ENCODE measurements at regions not wholly inside any gene's neighbourhood (a gene's known extent, or its start where the extent isn't known, plus 50 kb on each side); places are given as distances from the start of the nearest gene placed in this dataset.

DNA sequence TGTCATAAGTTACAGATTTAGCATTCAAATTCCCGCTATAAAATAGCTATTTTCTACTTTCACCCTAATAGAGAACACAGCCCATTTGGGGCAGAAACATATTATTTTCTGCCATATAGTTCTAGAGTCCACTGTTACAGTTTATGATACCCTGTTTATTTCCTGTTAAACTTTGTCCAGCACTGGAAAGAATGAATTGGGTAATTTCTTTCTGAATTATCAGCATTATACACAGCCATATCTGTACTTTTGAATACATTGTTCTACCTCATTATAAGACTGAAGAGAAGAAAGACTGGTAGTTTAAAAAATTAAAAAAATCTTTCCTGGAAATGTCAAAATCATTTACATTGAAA, 332.1 kb downstream of the DIRAS2 start (continued):
- TF ChIP-seq FOXJ3 (CRISPR knock-in tag; IDR thresholded peaks at IDR 0.05) (no peak), EP300 (IDR thresholded peaks at IDR 0.05; ENCODE audit: borderline replicate concordance in 1 of 2, low read depth in 1 of 2, low read length in 1 of 2) (no peak)

DNA sequence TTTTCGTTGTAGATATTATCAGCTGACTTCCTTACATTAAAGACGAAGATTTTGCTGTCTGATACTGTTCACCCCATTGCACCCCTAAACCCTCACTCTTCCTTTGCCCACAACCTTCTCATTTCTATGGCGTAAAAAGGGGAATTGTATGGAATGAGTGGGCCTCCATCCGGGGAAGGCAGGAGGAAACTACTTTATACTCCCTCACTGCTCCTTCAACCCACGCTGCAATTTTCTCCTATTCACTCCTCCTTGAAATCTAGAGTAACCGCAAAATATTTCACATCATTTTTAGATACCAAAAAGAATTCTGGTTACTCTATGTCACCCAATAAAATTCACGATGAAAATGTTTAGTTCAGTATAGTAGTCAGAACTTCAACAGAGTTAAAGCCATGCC, 330.8 kb downstream of the DIRAS2 start:
- CTCF ChIA-PET: interaction anchor here (0.6 to 0.9 kb wide), 3 partner anchors 65 to 331 kb away, joined by 3 to 4 read pairs (median 3); partner anchors contain the start of gene DIRAS2
- Histone ChIP-seq H3K4me2 (no peak overlapping the region), H3K9me3 (no peaks in the 10 kb centered on the region)

More for the DNA sequence above, 330.8 kb downstream of the DIRAS2 start:
- Histone ChIP-seq H3K4me3 (ENCODE audit: low read depth in 2 of 2, low read length in 1 of 2) (no peak overlapping the region), H3K9ac (no peak overlapping the region), H3F3A (replicated peaks; ENCODE audit: insufficient read depth) (no peaks in the 10 kb centered on the region), H3K9me2 (no peaks in the 10 kb centered on the region), H3K36me3 (replicated peaks in 1 of 2; ENCODE audit: control insufficient read depth in 1 of 2, insufficient read depth in 2 of 2, low read length in 1 of 2) (no peaks in the 10 kb centered on the region), H4K20me1 (ENCODE audit: insufficient read depth) (no peaks in the 10 kb centered on the region), H3K27ac (ENCODE audit: low read depth in 2 of 2, low read length in 1 of 2) (no peak overlapping the region), H3K4me1 (ENCODE audit: control insufficient read depth in 1 of 2, insufficient read depth in 2 of 2, low read depth in 1 of 2, low read length in 1 of 2) (peaks cover 0 to 24% of the 10 kb centered on the region in 2 experiments; a peak in 2 of 4 replicates), H3K79me2 (ENCODE audit: insufficient read depth) (no peaks in the 10 kb centered on the region), H3K27me3 (ENCODE audit: insufficient read depth) (no peaks in the 10 kb centered on the region), H2AFZ (ENCODE audit: low read depth) (no peak overlapping the region)
- POLR2A ChIA-PET: no interaction called here
- no peak for DNase-seq
- TF ChIP-seq, protein P1, sequence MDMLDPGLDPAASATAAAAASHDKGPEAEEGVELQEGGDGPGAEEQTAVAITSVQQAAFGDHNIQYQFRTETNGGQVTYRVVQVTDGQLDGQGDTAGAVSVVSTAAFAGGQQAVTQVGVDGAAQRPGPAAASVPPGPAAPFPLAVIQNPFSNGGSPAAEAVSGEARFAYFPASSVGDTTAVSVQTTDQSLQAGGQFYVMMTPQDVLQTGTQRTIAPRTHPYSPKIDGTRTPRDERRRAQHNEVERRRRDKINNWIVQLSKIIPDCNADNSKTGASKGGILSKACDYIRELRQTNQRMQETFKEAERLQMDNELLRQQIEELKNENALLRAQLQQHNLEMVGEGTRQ (IDR thresholded peaks at IDR 0.05; ENCODE audit: borderline replicate concordance, low read depth, low read length): no peak
- TF ChIP-seq, protein P2, sequence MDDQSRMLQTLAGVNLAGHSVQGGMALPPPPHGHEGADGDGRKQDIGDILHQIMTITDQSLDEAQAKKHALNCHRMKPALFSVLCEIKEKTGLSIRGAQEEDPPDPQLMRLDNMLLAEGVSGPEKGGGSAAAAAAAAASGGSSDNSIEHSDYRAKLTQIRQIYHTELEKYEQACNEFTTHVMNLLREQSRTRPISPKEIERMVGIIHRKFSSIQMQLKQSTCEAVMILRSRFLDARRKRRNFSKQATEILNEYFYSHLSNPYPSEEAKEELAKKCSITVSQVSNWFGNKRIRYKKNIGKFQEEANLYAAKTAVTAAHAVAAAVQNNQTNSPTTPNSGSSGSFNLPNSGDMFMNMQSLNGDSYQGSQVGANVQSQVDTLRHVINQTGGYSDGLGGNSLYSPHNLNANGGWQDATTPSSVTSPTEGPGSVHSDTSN (IDR thresholded peaks at IDR 0.05): no peak
- TF ChIP-seq, protein P3, sequence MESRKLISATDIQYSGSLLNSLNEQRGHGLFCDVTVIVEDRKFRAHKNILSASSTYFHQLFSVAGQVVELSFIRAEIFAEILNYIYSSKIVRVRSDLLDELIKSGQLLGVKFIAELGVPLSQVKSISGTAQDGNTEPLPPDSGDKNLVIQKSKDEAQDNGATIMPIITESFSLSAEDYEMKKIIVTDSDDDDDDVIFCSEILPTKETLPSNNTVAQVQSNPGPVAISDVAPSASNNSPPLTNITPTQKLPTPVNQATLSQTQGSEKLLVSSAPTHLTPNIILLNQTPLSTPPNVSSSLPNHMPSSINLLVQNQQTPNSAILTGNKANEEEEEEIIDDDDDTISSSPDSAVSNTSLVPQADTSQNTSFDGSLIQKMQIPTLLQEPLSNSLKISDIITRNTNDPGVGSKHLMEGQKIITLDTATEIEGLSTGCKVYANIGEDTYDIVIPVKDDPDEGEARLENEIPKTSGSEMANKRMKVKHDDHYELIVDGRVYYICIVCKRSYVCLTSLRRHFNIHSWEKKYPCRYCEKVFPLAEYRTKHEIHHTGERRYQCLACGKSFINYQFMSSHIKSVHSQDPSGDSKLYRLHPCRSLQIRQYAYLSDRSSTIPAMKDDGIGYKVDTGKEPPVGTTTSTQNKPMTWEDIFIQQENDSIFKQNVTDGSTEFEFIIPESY (IDR thresholded peaks at IDR 0.05; ENCODE audit: borderline replicate concordance, low read depth): no peak
- TF ChIP-seq EZH2phosphoT487 (IDR thresholded peaks at IDR 0.05; ENCODE audit: borderline replicate concordance, low read depth) (no peak), NRF1 (IDR thresholded peaks at IDR 0.05; ENCODE audit: low read depth, low read length) (no peak), TAF1 (IDR thresholded peaks at IDR 0.05; ENCODE audit: borderline replicate concordance, low read depth, low read length) (no peak), TEAD4 (IDR thresholded peaks at IDR 0.05; ENCODE audit: borderline replicate concordance, insufficient read depth) (no peak), RFX5 (IDR thresholded peaks at IDR 0.05; ENCODE audit: low read length) (no peak), GABPA (IDR thresholded peaks at IDR 0.05; ENCODE audit: low read depth) (no peak), EP300 (IDR thresholded peaks at IDR 0.05; ENCODE audit: borderline replicate concordance in 1 of 2, low read depth in 1 of 2, low read length in 1 of 2) (no peak)
- TF ChIP-seq, protein P4, sequence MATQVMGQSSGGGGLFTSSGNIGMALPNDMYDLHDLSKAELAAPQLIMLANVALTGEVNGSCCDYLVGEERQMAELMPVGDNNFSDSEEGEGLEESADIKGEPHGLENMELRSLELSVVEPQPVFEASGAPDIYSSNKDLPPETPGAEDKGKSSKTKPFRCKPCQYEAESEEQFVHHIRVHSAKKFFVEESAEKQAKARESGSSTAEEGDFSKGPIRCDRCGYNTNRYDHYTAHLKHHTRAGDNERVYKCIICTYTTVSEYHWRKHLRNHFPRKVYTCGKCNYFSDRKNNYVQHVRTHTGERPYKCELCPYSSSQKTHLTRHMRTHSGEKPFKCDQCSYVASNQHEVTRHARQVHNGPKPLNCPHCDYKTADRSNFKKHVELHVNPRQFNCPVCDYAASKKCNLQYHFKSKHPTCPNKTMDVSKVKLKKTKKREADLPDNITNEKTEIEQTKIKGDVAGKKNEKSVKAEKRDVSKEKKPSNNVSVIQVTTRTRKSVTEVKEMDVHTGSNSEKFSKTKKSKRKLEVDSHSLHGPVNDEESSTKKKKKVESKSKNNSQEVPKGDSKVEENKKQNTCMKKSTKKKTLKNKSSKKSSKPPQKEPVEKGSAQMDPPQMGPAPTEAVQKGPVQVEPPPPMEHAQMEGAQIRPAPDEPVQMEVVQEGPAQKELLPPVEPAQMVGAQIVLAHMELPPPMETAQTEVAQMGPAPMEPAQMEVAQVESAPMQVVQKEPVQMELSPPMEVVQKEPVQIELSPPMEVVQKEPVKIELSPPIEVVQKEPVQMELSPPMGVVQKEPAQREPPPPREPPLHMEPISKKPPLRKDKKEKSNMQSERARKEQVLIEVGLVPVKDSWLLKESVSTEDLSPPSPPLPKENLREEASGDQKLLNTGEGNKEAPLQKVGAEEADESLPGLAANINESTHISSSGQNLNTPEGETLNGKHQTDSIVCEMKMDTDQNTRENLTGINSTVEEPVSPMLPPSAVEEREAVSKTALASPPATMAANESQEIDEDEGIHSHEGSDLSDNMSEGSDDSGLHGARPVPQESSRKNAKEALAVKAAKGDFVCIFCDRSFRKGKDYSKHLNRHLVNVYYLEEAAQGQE (IDR thresholded peaks at IDR 0.05; ENCODE audit: low read depth, low read length): no peak
- WGBS (ENCODE audit: low lambda C conversion rate): 65% methylated on average over 7 of the region's 7 CpGs

All from SK-N-SH (cell line).